Renal cortex interstitium (tissue), 11 donors: ENCODE measurements at regions not wholly inside any gene's neighbourhood (a gene's known extent, or its start where the extent isn't known, plus 50 kb on each side); places are given as distances from the start of the nearest gene placed in this dataset.

Experiments
- DNase-seq, 11 donors: peaks; one replicate each; pipeline ENCODE4 v3.0.0-alpha.2; 2013; ENCODE audit warnings: low read depth in 9 of 11, low spot score in 4 of 11; ENCODE audit errors: extremely low read depth in 1 of 11

DNA sequence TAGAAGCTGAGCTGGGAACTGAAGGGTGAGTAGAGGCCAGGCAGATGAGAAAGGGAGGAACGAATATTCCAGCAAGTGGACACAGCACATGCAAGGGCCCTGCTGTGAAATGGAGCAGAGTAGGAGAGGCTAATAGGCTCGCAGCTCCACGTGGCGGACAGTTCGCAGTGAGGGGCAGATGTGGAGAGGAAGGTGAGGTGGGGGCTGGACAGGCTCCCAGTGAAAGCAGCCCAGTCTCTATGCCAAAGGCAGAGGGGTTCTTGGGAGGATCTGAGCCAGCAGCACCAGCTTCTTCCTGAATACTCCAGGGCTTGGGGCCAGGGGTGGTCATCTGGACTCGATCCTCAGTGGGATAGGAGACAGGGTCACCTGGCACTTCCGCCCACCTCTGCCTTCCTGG is 81.0 kb downstream of the CEBPB start:
- no peak for DNase-seq

DNA sequence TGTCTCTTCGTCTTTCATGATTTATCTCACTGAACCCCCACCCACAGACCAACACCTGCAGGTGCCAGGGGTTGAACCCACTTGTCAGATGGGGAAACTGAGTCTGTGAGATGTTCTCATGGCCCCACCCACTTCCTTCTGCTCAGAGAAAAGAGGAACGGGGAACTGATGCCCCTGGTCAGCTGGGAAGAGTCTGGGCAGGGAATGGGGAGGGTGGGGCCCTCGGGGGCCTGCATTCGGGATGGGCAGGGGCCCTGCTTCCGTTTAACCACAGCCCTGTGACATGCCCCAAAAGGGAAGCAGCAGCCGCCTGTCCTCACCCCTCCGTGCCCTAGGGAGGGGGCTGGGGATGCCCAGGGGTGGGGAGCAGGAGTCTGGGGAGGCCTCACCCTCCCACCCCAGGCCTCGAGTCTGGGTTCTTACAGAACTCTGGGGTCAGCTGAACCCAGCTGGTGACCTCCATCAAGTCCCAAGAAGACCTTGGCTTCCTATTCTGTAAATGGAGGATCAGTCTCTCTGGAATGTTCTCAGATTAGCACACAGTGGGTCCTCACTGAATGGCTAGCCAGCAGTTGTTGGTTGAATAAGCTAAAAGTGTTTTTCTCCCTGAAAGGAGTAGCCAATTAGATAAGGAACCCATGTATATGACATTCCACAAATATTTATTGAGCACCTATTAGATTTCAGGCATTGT is 81.5 kb downstream of the CEBPB start:
- no peak for DNase-seq

DNA sequence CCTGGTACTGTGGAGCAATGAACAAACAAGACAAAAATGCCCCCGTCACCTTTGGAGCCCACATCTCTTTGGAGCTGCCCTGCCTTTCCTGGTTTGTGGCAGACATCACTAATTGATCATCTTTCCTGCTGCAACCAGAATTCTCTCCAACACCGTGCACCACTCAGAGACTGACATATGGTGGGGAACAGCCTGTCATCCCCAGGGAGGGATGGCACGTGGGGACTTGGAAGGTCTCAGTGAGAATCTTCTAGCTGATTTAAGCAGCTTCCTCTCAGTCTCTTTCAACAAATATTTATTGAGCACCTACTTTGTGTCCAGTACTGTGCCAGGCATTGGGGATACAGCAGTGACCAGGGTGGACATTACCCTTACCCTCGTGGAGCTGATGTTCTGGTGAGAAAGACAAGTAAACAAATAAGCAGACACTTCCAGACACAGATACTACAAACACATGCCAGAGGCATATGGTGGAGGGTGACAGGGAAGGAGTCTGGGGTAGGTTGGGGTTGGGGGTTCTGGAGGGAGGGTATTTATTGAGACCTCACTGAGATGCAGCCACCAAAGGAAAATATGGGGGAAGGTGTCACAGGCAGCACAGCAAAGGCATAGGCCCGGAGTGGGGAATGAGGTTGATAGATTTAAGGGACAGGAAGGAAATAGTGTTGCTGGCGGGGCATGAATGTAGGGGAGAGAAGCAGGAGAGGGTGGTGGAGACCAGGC is 82.3 kb downstream of the CEBPB start:
- no peak for DNase-seq

DNA sequence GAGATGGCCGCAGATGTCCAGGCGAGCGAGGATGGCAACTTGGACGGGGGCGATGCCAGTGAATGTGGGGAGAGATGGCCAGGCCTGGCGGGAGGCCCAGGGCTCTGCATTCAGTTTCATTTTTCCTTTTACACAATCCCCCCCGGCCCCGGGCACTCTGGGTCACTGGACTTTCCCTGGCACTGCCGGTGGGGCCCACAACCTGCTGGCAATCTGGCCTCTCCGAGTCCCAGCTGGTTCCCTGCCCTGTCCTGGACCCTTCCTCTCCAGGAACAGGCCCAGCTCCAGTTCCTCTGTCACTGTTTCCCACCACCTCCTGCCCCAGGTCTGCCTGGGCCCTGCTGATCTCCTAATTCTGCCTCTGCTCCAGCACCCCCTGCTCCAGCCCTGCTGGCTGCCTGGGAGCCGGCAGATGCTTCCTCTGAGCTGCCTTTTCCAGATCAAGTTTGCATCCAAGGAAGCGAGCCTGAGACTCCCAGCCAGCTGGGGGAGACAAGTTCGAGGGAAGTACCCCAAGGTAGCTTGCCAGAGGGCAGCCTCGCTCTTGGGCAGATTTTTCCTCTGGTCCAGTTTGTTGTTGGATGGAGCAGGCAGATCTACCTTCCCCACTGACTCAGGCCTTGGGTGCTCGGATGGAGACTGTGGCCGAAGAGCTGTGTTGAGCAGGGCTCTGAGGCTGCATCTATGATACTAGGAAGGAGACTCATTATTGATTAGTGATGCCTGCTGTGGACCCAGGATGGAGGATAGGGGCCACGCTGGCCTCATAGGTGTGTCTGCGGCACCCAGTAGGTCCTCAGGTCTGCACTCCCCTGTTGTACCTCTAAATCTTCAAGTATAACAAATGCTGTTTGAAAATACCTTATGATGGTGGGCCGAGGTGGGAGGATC is 83.2 kb downstream of the CEBPB start:
- DNase-seq = no peak

DNA sequence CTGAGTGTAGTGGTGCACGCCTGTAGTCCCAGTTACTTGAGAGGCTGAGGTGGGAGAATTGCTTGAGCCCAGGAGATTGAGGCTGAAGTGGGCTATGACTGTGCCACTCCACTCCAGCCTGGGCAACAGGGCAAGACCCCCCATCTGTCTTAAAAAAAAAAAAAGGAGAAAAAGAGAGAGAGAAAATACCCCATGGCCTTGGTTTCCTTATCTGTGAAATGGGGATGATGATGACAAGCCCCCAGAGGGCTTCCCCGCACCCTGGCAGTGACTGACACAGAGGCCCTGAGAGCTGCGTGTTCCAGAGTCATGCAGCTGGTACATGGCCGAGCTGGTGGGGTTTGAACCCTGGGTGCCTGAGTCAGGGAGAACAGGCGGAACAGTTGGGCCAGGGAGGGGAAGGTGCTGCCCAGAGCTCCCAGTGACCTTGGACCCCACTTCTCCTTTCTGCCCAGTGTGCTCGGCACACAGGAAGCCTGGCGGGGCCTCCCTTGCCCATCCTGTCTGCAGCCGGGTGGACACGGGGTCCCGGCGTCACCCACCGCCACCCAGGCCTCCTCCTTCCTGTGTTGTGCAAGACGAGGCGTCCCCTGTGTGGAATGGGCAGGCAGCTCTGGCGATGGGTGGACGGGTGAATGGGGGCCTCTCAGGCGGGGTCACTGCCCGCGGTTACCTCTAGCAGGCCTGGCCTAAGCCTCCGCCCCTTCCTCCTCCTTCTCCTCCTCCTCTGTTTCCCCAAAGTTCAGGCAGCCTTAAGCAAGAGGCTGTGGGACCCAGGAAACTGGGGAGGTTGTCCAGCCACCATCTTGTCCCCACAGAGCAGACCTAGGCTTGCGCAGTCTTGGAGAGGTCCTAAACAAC is 84.2 kb downstream of the CEBPB start:
- no peak for DNase-seq

DNA sequence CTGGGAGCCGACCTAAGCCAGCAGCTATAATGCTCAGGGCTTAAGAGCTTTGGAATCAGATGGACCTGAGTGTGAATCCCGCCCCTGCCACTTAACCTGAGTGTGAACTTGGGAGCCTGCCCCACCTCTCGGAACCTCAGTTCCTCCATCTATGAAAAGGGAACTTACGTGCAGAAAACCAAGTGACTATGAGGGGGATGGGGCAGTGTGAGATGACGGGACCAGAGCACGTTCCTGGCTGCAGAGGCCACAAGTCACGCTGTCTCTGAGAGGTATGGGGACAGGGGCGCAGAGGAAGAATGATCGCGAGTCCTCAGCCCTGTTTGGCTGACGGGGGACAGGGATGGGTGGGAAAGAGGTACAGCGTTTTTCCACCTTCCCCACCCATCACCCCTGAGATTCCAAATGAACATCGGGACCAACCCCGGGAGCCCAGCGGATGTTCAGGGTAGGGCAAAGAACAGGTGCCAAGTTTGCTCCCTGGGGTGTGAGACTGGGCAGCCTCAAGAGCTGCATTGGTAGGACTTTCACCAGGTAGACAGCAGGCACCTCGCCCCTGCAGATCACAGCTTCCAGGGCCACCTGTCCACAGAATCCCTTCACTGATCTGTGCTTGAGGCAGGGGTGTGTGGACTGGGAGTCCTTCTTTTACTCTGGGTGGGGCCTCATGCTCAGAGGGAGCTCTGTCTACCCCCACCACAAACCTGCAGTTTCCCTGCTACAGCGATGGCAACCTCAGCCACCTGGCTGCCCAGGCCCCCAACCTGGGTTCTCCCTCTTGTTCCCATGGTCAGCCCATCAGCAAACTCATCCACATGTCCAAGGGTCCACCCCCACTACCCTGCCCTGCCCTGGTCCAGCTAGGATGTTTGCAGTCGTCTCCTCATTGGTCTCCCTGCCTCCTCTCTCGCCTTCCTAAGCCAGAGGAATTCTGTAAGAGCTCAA is 85.8 kb downstream of the CEBPB start:
- no peak for DNase-seq

DNA sequence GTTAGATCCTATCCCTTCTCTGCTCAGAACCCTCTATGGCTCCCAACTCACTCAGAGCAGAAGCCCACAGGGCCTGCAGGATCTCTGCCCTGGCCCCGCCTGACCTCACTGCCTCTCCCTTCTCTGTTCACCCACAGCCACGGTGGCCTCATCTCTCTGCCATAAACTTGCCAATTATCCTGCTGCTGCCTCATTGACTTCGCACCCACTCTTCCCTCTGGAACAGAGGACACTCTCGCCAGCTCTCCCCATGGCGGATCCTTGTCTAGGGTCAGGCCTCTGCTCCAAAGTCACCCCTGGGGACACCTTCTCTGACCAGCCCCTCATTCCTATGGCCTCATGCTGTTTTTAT is 86.4 kb downstream of the CEBPB start:
- DNase-seq = no peak

DNA sequence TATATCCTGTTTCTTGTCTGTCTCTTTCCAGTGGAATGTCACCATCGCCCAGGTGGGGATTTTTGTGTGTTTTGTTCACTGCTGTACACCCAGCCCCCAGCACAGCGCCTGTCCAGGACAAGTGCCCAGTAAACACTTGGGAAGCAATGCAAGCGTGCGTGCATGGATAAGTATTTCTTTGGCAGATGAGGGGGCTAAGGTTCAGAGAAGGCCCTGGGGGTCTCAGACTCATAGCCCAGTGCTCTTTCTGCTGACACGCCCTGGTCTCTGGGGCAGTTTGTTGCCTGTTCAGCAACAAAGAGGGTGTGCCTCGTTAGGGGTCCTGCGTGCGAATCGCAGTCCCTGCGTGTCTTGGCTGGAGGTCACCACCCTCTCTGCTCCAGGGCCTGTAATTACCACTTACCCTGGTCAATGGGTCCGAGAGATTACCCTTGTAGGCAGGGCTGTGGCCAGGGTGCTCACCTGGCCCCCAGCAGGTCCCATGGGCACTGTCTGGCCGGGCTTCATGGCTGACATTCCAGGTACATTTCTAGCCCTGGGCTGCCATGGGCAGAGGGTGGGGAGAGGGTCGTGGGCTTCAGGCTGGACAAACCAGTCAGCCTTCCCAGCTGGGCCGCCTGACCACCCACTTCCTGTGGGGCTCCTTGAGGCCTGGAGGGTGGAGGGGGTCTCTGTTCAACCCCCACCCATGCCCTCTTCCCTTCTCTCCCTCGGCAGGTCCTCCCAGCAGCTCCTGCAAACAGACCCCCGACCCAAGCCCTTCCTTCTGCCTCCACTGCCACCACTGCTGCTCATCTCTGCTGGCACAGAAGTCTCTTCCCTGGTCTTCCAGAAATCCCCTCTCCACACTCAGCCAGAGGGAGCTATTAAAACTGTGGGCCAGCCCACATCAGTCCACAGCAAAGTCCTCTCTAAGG is 87.1 kb downstream of the CEBPB start:
- DNase-seq = no peak

DNA sequence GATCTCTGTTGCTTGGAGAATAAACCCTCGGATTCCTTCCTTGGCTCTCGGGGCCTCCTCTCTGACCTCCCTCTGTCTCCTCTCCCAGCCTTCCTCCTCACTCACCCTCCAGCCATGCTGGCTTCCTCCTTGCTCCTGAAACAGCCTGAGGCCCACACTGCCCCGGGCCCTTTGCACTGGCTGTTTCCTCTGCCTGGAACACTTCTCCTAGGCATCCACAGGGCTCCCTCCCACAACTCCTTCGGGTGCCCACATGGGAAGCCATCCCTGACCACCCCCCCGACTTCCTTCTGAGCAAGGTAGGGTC is 87.7 kb downstream of the CEBPB start:
- no peak for DNase-seq

DNA sequence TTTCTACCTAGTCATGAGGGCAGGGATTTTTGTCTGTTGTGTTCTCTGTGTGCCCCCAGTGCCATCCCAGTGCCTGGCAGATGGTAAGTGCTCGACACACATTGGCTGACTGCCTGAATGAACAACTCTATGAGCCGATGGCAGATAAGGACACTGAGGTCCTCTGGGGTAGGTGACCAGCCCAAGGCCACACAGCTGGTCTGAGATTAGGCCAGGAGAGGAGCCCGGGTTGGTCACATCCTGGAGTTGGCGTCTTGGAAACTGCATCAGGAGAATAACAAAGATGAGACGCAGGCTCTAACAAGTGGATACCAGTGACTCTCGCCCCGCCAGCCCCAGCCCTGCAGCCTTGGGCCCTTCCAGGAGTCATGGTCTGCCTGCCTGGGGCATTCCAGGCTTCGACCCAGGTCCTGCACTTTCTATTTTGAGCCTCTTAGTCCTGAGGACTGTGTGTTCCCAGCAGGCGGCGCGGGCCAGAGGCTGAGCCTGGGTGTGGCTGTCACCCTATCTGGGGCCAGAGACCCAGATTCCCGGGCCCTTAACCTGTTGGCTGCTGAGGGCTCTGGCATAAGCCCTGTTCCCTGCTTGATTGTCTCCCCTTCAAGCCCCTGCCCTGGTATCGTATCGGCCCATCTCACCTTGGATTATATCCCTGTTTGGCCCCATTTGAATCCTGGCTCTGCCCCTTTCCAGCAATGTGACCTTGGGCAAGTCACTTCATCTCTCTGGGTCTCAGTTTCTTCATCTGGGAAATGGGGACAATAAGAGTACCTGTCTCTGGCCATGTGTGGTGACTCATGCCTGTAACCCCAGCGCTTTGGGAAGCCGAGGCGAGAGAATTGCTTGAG is 88.3 kb downstream of the CEBPB start:
- no peak for DNase-seq

DNA sequence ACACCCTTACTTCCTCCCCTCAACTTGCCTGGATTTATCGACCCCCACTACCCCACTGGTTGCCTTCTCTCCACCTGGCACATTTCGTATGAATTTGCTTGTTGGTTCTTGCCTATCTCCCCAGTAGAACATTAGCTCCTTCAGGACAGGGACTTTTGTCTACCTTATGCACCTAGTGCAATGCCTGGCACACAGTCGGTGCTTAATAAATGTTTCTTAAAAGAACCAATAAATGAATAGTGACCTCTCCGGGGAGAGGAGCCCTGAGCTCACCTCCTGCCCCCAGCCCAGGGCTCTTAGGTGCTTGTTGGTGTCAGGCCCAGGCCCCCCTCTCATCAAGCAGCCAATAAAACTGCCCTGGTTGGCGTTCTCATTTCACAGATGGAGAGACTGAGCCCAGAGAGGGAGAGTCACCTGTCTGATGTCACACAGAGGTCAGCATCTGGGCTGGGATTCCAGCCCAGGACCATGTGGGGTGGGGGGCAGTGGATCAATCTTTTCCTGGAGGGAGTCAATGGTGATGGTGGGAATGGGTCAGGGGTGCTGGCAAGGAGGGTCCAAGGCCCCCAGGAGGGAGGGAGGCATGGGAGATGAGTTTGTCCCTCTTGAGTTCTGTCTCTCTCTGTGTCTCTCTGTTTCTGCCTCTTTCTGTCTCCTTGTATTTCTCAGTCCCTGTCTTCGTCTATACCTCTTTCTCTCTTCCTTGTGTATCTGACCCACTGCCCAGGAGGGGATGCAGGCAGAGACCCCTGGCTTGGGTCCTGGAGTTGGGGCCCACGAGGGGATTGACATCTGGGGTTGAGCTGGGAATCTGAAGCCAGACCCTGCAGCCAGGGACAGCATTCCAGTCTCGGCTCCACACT is 89.6 kb downstream of the CEBPB start:
- DNase-seq = no peak

DNA sequence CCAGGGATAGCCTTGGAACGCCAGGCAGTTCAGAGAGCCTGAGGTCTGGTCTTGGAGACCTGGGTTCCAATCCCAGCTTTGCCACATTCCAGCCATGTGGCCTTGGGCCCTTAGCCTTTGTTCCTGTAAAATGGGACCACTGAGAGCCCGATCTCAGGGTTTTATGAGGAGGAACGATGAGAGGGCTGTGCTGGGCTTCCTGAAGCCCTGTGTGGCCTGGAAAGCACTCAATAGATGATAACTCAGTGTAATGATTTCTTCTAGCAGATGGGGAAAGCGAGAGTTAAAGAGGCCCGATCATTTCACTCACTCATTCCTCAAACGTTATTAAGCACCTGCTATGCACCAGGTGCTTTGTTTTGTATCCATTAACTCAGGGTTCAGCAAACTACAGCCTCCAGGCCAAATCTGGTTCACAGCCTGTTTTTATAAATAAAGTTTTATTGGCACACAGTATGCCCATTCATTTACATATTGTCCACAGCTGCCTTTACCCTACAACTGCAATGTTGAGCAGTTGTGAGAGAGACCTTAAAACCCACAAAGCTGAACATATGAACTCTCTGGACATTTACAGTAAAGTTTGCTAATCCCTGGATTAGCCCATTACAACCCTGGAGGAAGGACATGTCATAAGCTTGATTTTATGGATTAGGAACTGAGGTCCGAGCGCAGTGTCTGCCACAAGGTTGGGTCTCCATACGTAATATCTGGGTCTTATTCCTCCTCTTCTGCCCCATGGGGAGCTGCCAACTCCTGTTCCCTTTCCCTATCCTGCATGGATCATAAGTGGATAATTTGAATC is 90.4 kb downstream of the CEBPB start:
- DNase-seq = no peak

DNA sequence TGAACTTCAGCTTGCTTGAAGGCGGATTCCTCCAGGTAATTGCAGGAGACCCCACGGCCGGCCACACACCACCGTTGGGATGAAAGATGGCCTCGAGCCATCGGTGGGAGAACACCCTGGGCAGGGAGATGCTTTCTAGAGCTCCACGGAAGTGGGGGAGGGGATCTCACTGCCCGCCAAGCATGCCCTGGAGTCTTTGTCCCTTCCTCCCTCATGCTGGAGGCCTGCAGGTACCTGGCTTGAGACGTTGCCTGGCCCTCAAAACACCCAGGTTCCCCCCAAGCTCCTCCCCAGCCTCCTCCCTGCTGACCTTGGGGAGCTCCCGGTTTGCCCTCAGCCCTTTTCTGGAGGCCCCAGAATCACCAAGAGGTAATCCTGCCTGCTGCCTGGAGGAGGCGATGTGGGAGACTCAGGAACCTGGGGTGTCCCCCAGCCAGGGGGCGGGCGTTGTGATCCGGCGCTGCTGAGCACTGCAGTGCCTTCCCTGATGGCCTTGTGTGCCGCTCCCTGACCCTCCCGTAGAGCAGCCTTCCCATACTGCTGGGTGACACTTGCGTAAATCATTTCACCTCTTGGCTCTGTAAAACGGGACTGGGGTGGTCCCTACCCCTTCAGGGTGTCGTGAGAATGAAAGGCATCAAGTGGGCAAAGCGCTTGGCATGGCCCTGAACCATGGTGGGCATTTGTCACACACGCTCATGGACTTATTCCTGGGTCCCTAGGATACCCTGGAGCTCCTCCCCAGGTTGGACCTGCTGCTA is 91.4 kb downstream of the CEBPB start:
- DNase-seq = no peak

DNA sequence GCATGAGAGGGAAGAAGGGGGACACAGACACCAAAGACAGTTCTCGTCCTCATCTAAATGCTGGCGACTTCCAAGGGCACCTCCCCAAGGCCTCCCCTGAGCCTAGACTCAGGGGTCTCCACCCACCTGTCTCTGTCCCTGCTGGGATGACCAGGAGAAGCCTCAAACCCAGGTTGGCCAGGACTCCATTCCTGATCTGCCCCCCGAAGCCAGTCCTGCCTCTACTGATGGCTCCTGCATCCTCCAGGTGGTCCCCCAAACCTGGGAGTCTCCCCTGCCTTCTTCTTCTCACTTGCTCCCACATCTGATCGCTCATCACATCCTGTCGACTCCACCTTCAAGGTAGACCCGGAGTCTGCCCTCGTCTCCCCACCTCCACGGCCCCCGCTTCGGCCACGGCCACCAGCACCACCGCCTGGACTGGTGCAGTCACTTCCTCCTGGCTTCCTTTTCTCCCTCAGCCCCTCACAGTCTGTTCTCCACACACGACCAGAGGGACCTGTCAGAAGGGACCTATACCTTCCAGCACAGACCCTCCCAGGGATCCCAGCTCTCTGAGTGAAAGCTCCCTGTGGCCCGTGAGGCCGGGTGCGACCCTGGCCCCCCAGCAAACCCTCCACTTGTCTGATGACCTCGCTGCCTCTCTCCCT is 92.1 kb downstream of the CEBPB start:
- no peak for DNase-seq
